ENCODE measurements at regions not wholly inside any gene's neighbourhood (a gene's known extent, or its start where the extent isn't known, plus 50 kb on each side); places are given as distances from the start of the nearest gene placed in this dataset.
"Not testable (repeated sequence)": the region's sequence is repeated elsewhere in the genome, so short reads cannot be mapped to it uniquely, and the experiment has no call there.

DNA sequence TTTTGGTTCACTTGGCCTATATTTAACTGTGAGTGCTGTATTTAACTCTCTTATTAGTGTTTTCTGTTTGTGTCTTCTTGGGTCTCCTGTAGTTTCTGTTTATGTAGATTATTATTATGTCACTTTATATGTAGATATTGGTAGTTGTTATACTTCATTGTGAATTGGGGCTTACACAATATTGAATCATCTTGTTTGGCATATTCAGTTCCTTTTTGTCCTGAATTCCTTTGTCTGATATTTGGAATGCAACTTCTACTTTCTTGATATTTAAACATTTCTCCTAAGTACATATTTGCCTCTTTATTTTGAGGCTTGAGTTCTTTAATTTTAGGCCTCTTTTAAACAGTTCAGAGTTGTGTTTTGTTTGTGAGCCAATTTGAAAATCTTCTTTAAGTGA is 544.8 kb upstream of the ADGRL3 start:
- no peak for DNase-seq (ENCODE audit: low read depth)

DNA sequence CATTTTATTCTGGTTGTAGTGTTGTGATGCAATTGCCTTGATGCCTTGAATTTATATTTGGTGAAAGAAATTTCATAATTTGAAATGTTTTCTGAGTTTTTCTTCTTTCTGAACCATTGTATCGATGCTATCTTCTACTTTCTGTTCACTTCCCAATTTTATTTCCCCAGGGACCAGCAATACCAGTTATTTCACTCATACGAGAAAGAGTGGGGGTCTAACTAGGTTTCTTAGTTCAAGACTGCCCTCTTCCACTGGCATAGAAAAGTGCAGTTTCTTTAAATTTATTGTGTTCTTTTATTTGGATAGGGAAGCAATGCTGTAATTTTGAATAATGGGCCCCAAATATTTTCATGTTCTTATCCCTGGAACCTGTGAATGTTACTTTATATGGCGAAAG is 544.0 kb upstream of the ADGRL3 start:
- DNase-seq (ENCODE audit: low read depth), result no peak

DNA sequence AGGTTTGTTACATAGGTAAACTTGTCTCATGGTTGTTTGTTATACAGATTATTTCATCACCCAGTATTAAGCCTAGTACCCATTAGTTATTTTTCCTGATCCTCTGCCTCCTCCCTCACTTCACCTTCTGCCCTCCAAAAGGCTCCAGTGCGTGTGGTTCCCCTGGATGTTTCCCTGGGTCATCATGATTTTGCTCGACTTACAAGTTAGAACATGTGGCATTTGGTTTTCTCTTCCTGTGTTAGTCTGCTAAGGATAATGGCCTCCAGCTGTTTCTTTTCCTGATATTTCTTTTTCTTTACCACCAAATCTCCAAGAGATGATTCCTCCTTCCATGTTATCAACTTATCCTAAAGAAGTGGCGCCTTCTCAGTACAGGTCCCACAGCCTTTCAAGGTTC is 543.1 kb upstream of the ADGRL3 start:
- no peak for DNase-seq (ENCODE audit: low read depth)

- no peak for DNase-seq (ENCODE audit: low read depth)
Measured at GRCh38 chr4:60657807-60658206, 542.3 kb upstream of the ADGRL3 start.

DNA sequence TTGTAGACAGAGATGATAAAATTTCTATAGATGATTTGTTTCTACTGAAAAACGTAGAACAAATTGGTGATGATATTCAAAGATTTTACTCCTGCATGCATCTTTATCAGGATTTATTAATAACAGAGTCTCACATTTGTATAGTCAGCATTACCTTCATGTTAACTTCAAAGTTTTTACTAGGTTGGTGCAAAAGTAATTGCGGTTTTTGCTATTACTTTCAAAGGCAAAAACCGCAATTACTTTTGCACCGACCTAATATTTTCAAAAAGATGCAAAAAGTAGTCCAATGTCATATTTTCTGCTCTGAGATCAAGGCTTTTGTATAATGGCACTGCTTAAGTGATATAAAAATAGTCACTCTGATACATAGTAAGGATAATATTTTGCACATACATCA is 536.4 kb upstream of the ADGRL3 start:
- DNase-seq (ENCODE audit: low read depth), result no peak

GRCh38 chr4:60682901-60683300 is 517.2 kb upstream of the ADGRL3 start:
- no peak for DNase-seq (ENCODE audit: low read depth)

GRCh38 chr4:60683357-60683756 is 516.8 kb upstream of the ADGRL3 start:
- DNase-seq (ENCODE audit: low read depth), result peak; percentile 38

DNA sequence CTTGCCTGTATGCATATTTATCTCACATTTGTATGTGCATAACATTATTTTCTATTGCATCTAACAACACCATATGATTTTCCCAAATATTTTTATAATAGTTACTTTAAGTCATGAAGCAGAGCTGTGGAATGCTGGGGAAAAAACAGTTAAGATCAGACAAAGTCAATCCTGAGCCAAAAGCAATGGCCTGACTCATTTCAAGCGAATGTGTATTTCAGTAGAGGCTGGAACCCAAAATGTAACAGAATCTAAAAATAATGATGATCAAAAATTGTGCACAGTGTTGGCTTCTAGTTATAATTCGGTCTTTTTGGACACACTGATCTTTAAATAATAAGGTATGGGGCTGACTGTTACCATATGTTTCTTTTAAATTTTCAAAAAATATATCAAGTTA is 516.2 kb upstream of the ADGRL3 start:
- DNase-seq (ENCODE audit: low read depth), result peak; percentile 17

GRCh38 chr4:60696062-60696461 is 504.1 kb upstream of the ADGRL3 start:
- DNase-seq (ENCODE audit: low read depth), result not testable (repeated sequence)

GRCh38 chr4:60709061-60709460 is 491.1 kb upstream of the ADGRL3 start:
- DNase-seq (ENCODE audit: low read depth), result peak; percentile 3

GRCh38 chr4:60718874-60719273 is 481.3 kb upstream of the ADGRL3 start:
- no peak for DNase-seq (ENCODE audit: low read depth)

- no peak for DNase-seq (ENCODE audit: low read depth)
Measured at GRCh38 chr4:60721685-60722084, 478.4 kb upstream of the ADGRL3 start.

GRCh38 chr4:60723796-60724195 is 476.3 kb upstream of the ADGRL3 start:
- no peak for DNase-seq (ENCODE audit: low read depth)

DNA sequence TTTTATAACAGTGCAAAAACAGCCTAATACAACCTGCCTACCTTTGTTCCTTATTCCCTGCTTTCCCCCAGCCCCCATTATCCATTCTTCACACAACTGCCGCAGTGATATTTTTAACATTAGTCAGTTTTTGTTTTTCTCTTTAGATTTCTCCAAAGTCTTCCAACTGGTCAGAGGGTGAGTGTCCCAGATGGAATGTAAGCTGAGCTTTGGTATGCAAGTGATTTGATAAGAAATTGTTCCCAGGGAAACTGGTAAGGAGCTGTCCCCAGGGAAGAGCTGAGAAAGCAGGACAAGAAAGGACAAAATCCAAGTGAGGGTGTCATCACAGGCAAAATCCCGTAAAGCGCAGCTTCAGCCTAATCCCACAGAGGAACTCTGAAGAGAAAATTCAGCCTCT is 475.5 kb upstream of the ADGRL3 start:
- peak; percentile 57 for DNase-seq (ENCODE audit: low read depth)

DNA sequence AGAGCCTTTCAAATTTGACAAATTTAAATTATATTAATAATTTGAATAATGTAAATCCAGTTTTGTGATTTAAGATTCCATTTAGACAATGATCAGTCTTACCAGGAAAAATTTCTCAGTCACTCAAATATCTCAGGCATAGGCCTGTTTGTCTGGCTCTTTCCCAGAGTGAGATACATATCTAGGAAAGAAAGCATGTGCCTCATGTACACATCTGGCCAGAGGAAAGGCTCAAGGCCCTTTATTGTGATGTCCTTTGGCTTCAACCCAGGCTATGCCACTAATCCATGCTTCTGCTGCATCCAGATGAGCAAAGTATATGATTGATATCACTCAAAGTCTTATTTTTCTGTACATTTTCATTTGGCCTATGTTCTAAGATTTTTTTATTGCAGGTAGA is 473.3 kb upstream of the ADGRL3 start:
- DNase-seq (ENCODE audit: low read depth), result no peak

GRCh38 chr4:60729194-60729593 is 470.9 kb upstream of the ADGRL3 start:
- DNase-seq (ENCODE audit: low read depth), result no peak

DNA sequence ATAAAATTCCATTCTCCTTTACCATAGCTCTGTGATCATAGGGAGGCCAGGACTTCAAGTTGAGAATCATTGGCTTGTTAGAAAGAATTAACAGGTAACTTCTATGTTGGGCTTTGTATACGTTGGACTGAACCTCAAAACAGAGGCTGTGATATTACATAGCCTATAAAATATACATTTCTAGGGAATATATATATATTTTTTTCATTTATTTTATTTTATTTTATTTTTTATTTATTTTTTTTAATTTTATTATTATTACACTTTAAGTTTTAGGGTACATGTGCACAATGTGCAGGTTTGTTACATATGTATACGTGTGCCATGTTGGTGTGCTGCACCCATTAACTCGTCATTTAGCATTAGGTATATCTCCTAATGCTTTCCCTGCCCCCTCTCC is 470.4 kb upstream of the ADGRL3 start:
- DNase-seq (ENCODE audit: low read depth), result not testable (repeated sequence)

GRCh38 chr4:60737858-60738257 is 462.3 kb upstream of the ADGRL3 start:
- DNase-seq (ENCODE audit: low read depth), result no peak

- DNase-seq (ENCODE audit: low read depth), result no peak
Measured at GRCh38 chr4:60743654-60744053, 456.5 kb upstream of the ADGRL3 start.

- DNase-seq (ENCODE audit: low read depth), result peak; percentile 9
Measured at GRCh38 chr4:60744767-60745166, 455.4 kb upstream of the ADGRL3 start.

DNA sequence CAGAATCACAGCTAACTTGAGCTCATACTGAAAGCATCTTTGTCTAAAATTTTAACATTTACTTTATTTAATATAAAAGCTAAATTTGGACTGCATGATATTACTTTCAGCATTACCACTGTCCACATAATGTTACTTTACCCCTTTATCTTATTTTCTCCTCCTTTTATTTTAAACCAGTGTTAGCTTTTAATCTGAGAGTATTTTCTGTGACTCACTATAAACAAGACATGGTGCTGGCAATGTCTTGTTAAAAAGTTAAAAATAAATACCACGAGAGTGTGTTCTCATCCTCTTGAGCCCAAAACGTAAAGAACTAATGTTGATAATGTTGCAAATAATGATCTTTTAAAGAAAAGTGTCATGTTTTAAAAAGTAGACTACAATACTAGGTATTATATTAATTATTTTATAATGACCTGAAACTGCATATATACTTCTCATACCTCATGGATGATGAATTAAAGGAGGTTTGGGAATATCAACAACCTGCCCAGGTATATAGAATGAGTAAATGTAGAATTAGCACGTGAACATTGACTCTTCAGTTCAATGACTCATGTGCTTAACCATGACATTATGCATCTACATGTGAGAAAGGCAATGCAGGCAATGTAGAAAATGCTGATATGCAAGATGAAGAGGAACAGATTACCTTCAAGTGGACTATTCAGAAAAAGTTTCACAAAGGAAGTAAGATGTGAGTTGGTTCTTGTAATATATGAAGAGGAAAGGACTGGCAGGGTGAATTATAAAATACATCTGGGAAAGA is 454.1 kb upstream of the ADGRL3 start:
- DNase-seq (ENCODE audit: low read depth), result no peak

GRCh38 chr4:60750962-60751361 is 449.2 kb upstream of the ADGRL3 start:
- DNase-seq (ENCODE audit: low read depth), result no peak

DNA sequence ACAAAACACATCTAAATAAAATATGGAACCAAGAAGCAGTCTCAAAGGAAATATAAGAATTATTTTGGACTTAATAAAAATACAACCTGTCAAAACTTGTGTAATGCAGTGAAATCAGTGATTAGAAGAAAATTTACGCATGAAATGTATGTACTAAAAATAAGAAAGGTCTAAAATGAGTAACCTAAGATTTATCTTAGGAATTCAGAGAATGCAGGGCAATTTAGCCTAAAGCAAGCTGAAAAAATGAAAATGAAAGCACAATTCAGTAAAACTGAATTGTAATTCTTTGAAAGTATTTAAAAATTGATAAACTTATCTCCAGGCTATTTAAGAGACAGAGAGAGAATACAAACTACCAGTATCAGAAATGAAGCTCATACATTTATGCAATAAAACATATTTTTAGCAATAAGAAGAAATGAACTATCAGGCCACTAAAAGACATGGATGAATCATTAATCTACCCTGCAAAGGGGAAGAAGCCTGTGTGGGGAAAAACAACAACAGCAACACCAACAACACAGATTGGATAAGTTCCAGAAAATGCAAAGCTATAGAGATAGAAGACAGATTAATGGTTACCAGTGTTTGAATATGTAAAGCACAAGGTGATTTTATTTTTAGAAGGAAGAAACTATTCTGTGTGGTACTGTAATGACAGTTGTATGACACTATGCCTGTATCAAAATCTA is 442.0 kb upstream of the ADGRL3 start:
- no peak for DNase-seq (ENCODE audit: low read depth)
